PC-9 (cell line): ENCODE measurements at regions not wholly inside any gene's neighbourhood (a gene's known extent, or its start where the extent isn't known, plus 50 kb on each side); places are given as distances from the start of the nearest gene placed in this dataset.

Experiments used
- CTCF ChIP-seq: fragments of 200-600 bp; sonication (generic); conservative IDR thresholded peaks from 2 replicates; pipeline ENCODE4 v1.6.1; 2017; ENCODE audit warnings: mixed run types, antibody characterized with exemption, mild to moderate bottlenecking, moderate library complexity
- EZH2 ChIP-seq: fragments of 200-600 bp; sonication (generic); IDR thresholded peaks from 2 replicates; pipeline ENCODE4 v1.8.0; 2017; ENCODE audit warnings: antibody characterized with exemption, low read depth

GRCh38 chr6:44660561-44661220 lies 273.2 kb downstream of the CDC5L start:
- TF ChIP-seq CTCF (no peak), EZH2 (no peak)
